ENCODE measurements at regions not wholly inside any gene's neighbourhood (a gene's known extent, or its start where the extent isn't known, plus 50 kb on each side); places are given as distances from the start of the nearest gene placed in this dataset.

DNA sequence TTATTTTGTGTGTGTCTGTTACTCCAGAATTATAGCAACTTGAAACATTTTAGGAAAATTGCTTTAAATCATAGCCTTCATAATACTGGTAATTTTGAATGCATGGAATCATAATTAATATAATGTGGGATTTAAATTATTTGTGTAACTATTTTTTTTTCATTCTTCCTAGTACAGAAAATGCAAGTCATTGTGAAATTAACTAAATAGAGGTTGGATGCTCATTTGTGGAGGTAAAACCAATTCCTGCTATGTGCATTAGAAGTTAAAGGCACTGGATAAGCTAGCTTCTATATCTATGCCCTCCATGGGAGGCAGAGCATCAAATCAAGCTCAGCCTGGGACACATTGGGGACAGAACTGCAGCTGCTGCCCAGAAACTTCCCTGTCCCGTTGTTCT is 1048.5 kb upstream of the PABPC4L start:
- WGBS, 2 donors (ENCODE audit: low coverage in 1 of 2) = 56 to 75% methylated on average over 1 of the region's 1 CpG
- no peak for ATAC-seq
- H3K9me3 ChIP-seq = no peaks in the 10 kb centered on the region

DNA sequence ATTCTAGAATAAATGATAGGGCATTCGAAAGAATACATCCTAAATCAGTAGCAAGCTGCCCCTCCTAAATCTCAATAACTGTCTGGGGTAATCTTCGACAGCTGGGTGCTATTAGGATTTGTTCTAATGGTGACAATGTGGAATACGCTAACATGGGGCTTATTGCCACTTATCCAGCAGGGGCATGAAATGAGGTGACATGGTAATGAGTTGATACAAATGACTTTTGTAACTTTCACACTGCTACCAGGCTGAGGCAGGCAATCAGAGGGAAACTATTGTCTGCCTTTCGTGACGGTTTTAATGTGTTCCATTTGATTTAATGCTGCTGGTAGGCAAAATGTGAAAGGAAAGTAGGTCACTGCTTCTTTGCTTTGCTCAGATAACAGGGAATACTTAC is 1047.4 kb upstream of the PABPC4L start:
- no peaks in the 10 kb centered on the region for H3K4me1 ChIP-seq
- 66 to 81% methylated on average over 4 to 5 of the region's 5 CpGs for WGBS, 2 donors (ENCODE audit: low coverage in 1 of 2)
- no peak overlapping the region for H3K27ac ChIP-seq
- TF ChIP-seq, protein P1, sequence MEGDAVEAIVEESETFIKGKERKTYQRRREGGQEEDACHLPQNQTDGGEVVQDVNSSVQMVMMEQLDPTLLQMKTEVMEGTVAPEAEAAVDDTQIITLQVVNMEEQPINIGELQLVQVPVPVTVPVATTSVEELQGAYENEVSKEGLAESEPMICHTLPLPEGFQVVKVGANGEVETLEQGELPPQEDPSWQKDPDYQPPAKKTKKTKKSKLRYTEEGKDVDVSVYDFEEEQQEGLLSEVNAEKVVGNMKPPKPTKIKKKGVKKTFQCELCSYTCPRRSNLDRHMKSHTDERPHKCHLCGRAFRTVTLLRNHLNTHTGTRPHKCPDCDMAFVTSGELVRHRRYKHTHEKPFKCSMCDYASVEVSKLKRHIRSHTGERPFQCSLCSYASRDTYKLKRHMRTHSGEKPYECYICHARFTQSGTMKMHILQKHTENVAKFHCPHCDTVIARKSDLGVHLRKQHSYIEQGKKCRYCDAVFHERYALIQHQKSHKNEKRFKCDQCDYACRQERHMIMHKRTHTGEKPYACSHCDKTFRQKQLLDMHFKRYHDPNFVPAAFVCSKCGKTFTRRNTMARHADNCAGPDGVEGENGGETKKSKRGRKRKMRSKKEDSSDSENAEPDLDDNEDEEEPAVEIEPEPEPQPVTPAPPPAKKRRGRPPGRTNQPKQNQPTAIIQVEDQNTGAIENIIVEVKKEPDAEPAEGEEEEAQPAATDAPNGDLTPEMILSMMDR (IDR thresholded peaks at IDR 0.05) = no peak
- TF ChIP-seq POLR2A (IDR thresholded peaks at IDR 0.05) (no peak), POLR2AphosphoS5 (IDR thresholded peaks at IDR 0.05) (no peak), EP300 (IDR thresholded peaks at IDR 0.05) (no peak)
- H3K4me3 ChIP-seq = no peak overlapping the region
- no peaks in the 10 kb centered on the region for H3K9me3 ChIP-seq
- no peaks in the 10 kb centered on the region for H3K27me3 ChIP-seq
- no peak for ATAC-seq
- no peaks in the 10 kb centered on the region for H3K36me3 ChIP-seq

More for the DNA sequence above, 1048.5 kb upstream of the PABPC4L start:
- no peak overlapping the region for H3K27ac ChIP-seq
- TF ChIP-seq, protein P1 (IDR thresholded peaks at IDR 0.05) = no peak
- no peak for TF ChIP-seq POLR2AphosphoS5 (IDR thresholded peaks at IDR 0.05)
- no peak for TF ChIP-seq POLR2A (IDR thresholded peaks at IDR 0.05)
- no peak for TF ChIP-seq EP300 (IDR thresholded peaks at IDR 0.05)
- H3K36me3 ChIP-seq = no peaks in the 10 kb centered on the region
- no peak overlapping the region for H3K4me3 ChIP-seq
- no peaks in the 10 kb centered on the region for H3K27me3 ChIP-seq
- H3K4me1 ChIP-seq = no peaks in the 10 kb centered on the region

DNA sequence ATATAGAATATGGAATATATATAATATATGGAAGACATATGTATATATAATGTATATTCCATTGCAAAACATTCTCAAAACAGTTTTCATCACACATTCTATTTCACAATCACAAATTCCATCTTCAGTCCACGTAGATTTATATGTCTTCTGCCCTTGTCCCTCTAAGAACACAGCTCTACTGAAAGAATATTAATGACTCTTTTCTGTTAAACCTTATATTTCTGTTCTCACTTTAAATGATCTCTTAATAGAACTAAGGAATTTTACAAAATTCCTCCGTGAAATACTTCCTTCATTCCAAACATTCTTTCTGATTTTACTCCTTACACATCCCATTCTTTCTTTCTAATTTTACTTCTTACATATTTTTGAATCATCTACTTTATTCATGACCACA is 1043.1 kb upstream of the PABPC4L start:
- ATAC-seq = no peak
- Histone ChIP-seq H3K4me3 (no peak overlapping the region), H3K36me3 (no peaks in the 10 kb centered on the region), H3K27ac (no peak overlapping the region), H3K4me1 (no peaks in the 10 kb centered on the region), H3K27me3 (no peaks in the 10 kb centered on the region), H3K9me3 (no peaks in the 10 kb centered on the region)
- TF ChIP-seq POLR2AphosphoS5 (IDR thresholded peaks at IDR 0.05) (no peak), POLR2A (IDR thresholded peaks at IDR 0.05) (no peak), EP300 (IDR thresholded peaks at IDR 0.05) (no peak)
- TF ChIP-seq, protein P1 (IDR thresholded peaks at IDR 0.05) = no peak
- WGBS, 2 donors (ENCODE audit: low coverage in 1 of 2) = 55 to 65% methylated on average over 1 to 2 of the region's 2 CpGs

DNA sequence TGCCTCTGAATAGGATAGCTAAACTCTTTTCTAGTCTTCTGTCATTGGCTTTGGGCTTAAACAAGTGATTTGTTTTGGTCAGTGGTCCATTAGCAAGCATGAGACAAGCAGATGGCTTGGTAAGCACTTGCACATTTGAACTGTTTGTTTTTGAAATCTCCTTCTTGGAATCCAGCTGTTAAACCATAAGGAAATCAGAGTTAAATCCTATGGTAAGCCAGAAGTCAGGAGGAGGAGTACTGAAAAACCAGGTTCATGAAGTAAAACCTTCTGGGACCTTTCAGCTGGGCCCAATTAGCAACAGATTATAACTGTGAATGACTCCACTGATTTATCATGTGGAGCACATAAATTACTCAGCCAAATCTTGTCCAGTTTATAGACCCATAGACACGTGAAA is 1042.5 kb upstream of the PABPC4L start:
- H3K9me3 ChIP-seq = no peaks in the 10 kb centered on the region
- H3K4me1 ChIP-seq = no peaks in the 10 kb centered on the region
- TF ChIP-seq, protein P1 (IDR thresholded peaks at IDR 0.05) = no peak
- TF ChIP-seq POLR2AphosphoS5 (IDR thresholded peaks at IDR 0.05) = no peak
- no peak for TF ChIP-seq EP300 (IDR thresholded peaks at IDR 0.05)
- no peak for TF ChIP-seq POLR2A (IDR thresholded peaks at IDR 0.05)
- ATAC-seq = no peak
- 20 to 63% methylated on average over 1 of the region's 1 CpG for WGBS, 2 donors (ENCODE audit: low coverage in 1 of 2)
- no peaks in the 10 kb centered on the region for H3K36me3 ChIP-seq
- H3K27ac ChIP-seq = no peak overlapping the region
- no peaks in the 10 kb centered on the region for H3K27me3 ChIP-seq
- H3K4me3 ChIP-seq = no peak overlapping the region

DNA sequence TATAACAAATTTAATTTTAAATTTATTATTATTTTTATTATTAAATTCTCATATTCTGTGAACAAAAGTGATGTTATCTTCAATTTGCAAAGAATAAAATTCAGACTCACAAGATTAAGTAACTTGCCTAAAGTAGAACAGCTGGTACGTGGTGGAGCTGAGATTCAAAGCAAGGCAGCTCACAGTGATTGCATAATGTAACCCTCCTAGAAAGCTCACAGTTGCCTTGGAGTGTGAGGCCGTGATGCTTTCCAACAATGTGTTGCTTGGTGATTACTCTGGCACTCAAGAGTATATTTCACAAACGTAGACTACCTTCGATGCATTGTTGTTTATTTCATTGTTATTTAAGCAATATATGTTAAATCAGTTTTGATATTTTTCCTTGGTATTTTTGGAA is 1039.2 kb upstream of the PABPC4L start:
- ATAC-seq = no peak
- WGBS, 2 donors (ENCODE audit: low coverage in 1 of 2) = 48 to 62% methylated on average over 4 of the region's 4 CpGs
- no peak overlapping the region for H3K4me3 ChIP-seq
- H3K4me1 ChIP-seq = no peaks in the 10 kb centered on the region
- TF ChIP-seq, protein P1 (IDR thresholded peaks at IDR 0.05) = no peak
- no peak for TF ChIP-seq POLR2AphosphoS5 (IDR thresholded peaks at IDR 0.05)
- TF ChIP-seq POLR2A (IDR thresholded peaks at IDR 0.05) = no peak
- TF ChIP-seq EP300 (IDR thresholded peaks at IDR 0.05) = no peak
- no peaks in the 10 kb centered on the region for H3K36me3 ChIP-seq
- H3K27me3 ChIP-seq = no peaks in the 10 kb centered on the region
- H3K9me3 ChIP-seq = no peaks in the 10 kb centered on the region
- no peak overlapping the region for H3K27ac ChIP-seq

All from gastroesophageal sphincter (tissue), 4 donors.